Right lobe of liver (tissue), 6 donors: ENCODE measurements at regions not wholly inside any gene's neighbourhood (a gene's known extent, or its start where the extent isn't known, plus 50 kb on each side); places are given as distances from the start of the nearest gene placed in this dataset.

Source experiments
- ATAC-seq, 4 donors: fragments of 200-7000 bp; cut with Tn5 transposase; one replicate each; pipeline ENCODE4 v1.9.1; 2020; ENCODE audit warnings: mild to moderate bottlenecking in 4 of 4, moderate library complexity in 4 of 4
- DNase-seq, 3 donors: peaks; one replicate each; pipeline ENCODE4 v3.0.0-alpha.2; 2020
- H3K27ac ChIP-seq, 3 donors: fragments of 200-600 bp; one replicate each; pipeline ENCODE4 v1.8.0; 2022
- H3K27me3 ChIP-seq, 2 donors: fragments of 200-600 bp; one replicate each; pipeline ENCODE4 v1.8.0; 2022
- H3K36me3 ChIP-seq, 4 donors: fragments of 200-600 bp; sonication (generic) in 1 of 4; one replicate each; pipeline versions ENCODE4 v1.5.1 to v1.8.0; 2017 to 2022; ENCODE audit warnings: control low read depth in 1 of 4
- H3K4me1 ChIP-seq, 4 donors: fragments of 200-600 bp; sonication (generic) in 1 of 4; one replicate each; pipeline versions ENCODE4 v1.5.1 to v1.8.0; 2017 to 2022; ENCODE audit warnings: control low read depth in 1 of 4
- H3K4me3 ChIP-seq, 3 donors: fragments of 200-600 bp; one replicate each; pipeline ENCODE4 v1.8.0; 2022
- H3K9me3 ChIP-seq, 4 donors: fragments of 200-600 bp; sonication (generic) in 1 of 4; one replicate each; pipeline versions ENCODE4 v1.5.1 to v1.8.0; 2017 to 2022; ENCODE audit warnings: control low read depth in 1 of 4
- CTCF ChIP-seq, 4 donors: fragments of 200-600 bp in 3 of 4; fragments of 450-650 bp in 1 of 4; IDR thresholded peaks; one replicate each; pipeline versions ENCODE4 v1.5.1 to v1.8.0; 2016 to 2022; ENCODE audit warnings: antibody characterized with exemption in 4 of 4, mild to moderate bottlenecking in 2 of 4
- POLR2A ChIP-seq: fragments of 450-650 bp; IDR thresholded peaks from one replicate; pipeline ENCODE4 v1.6.1; 2017; ENCODE audit warnings: antibody characterized with exemption, mild to moderate bottlenecking
- WGBS: methylation state at CpG from one replicate; pipeline ENCODE4 v1.1.6; 2018; ENCODE audit warnings: low coverage, low lambda C conversion rate; ENCODE audit not compliant: insufficient coverage; ENCODE audit errors: missing lambda C conversion rate; 5-methylcytosine and 5-hydroxymethylcytosine counted together
- intact Hi-C, 2 donors: fragments of 100-400 bp; cut with DNase I; formaldehyde crosslinking; loops; one replicate each; pipeline versions ENCODE4 v1.11.2 to v1.14.1; 2022
- donor health status: DM: no; HTN: yes; CAD: no.
- donor health status: DM: no; HTN: no; CAD: no.
- donor health status: DM: no; HTN: no; CAD: no.
- donor health status: DM: no; HTN: yes; CAD: no.
- donor health status: DM: no; HTN: yes; CAD: no.

GRCh38 chr18:10161315-10161714 lies 247.5 kb downstream of the VAPA start:
- Histone ChIP-seq H3K9me3 (no peaks in the 10 kb centered on the region), H3K27me3 (no peaks in the 10 kb centered on the region), H3K4me3 (no peak overlapping the region), H3K36me3 (no peaks in the 10 kb centered on the region), H3K27ac (no peak overlapping the region), H3K4me1 (no peaks in the 10 kb centered on the region)
- WGBS: 80% methylated on average over 2 of the region's 12 CpGs
- TF ChIP-seq POLR2A (no peak), CTCF (IDR thresholded peaks at IDR 0.05) (no peak)
- intact Hi-C loops: no loop called here
- DNase-seq: no peak
- ATAC-seq: no peak

GRCh38 chr18:10162340-10162739 lies 248.5 kb downstream of the VAPA start:
- no peak for TF ChIP-seq CTCF (IDR thresholded peaks at IDR 0.05)
- TF ChIP-seq POLR2A: no peak
- H3K9me3 ChIP-seq: no peaks in the 10 kb centered on the region
- no peaks in the 10 kb centered on the region for H3K4me1 ChIP-seq
- H3K27me3 ChIP-seq: no peaks in the 10 kb centered on the region
- no peak overlapping the region for H3K4me3 ChIP-seq
- ATAC-seq: no peak
- no peak for DNase-seq
- H3K27ac ChIP-seq: no peak overlapping the region
- intact Hi-C loops: no loop called here
- H3K36me3 ChIP-seq: no peaks in the 10 kb centered on the region
- WGBS: 55% methylated on average over 2 of the region's 4 CpGs

DNA sequence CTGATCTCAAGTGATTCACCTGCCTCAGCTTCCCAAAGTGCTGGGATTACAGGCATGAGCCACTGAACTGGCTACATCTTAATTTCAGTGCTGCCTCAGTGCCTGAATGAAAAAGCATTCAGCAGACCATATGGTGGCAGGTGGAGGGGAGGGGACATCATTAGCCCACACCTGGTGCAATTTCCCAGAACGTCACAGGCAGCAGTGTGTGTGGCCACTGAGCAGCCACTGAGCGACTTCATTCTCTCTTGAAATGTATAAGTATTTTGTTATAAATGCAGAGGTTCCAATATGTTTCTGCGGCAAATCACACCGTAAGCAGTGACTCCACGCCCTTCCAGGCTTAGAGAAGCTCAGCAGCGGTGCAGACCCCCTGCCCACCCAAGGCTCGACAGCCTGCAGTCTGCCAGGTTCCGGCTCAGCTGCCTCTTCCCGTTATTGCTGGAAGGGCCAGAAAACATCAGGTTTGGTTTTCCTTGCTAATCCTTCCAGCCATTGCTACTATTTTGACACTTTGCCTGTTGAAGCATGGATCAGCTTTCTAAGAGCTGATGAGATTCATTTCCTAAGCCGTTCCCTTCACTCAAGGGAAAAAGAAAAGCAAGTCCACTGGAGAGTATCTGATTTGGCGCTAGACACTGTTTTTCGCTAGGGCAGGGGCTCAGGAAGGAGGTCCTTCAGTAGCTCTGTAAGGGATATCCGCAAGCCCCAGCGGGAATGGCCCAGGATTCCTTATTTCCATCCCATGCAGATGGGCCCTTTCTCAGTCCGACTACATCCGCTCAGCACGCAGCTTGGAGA lies 250.7 kb downstream of the VAPA start:
- ATAC-seq (no peak), DNase-seq (no peak)
- Histone ChIP-seq H3K4me1 (no peaks in the 10 kb centered on the region), H3K27me3 (no peaks in the 10 kb centered on the region), H3K9me3 (no peaks in the 10 kb centered on the region), H3K4me3 (no peak overlapping the region), H3K27ac (no peak overlapping the region), H3K36me3 (no peaks in the 10 kb centered on the region)
- intact Hi-C loops: no loop called here
- TF ChIP-seq CTCF (IDR thresholded peaks at IDR 0.05) (no peak), POLR2A (no peak)
- WGBS: 76% methylated on average over 11 of the region's 17 CpGs

DNA sequence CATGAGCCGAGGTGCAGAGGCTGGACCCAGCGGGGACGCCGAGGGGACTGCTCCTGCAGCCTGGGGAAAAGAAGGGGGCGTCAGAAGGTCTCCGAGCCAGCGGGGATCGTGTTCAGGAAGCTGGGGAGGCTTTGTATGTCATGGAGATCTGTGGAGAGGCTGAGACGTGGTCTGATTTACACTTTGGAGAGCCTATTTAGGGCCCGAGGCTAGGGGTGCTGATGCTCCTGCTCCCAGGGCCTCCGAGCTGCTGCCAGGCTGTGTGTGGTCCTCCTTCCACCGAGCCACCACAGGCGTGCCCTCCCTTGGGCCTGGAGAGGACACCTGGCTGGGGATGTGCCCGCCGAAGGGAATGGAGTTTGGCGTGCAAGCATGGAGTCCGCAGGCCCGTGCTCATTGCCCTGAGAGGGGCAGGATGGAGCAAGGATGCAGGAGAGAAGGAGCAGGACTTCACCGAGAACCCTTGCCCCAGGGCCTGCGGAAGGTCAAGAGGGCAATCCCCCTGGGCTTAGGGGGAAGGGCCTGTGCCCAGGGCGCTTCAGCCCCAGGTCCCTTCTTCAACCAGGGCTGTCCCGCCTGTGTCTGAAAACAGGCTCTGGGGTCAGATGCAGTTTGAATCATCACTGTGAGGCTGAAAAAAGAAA lies 252.5 kb downstream of the VAPA start:
- TF ChIP-seq CTCF (IDR thresholded peaks at IDR 0.05) (no peak), POLR2A (no peak)
- WGBS: 89% methylated on average over 6 of the region's 22 CpGs
- no peaks in the 10 kb centered on the region for H3K27me3 ChIP-seq
- ATAC-seq (no peak), DNase-seq (no peak)
- H3K27ac ChIP-seq: no peak overlapping the region
- no peaks in the 10 kb centered on the region for H3K9me3 ChIP-seq
- no peaks in the 10 kb centered on the region for H3K36me3 ChIP-seq
- intact Hi-C loops: no loop called here
- no peak overlapping the region for H3K4me3 ChIP-seq
- no peaks in the 10 kb centered on the region for H3K4me1 ChIP-seq
